CD4-positive, alpha-beta memory T cell (primary cell): ENCODE measurements at regions not wholly inside any gene's neighbourhood (a gene's known extent, or its start where the extent isn't known, plus 50 kb on each side); places are given as distances from the start of the nearest gene placed in this dataset.

Experiments used
- CTCF ChIA-PET: fragments of 350-600 bp; sonication (Branson Sonifier 250); formaldehyde crosslinking; loops from one replicate; lab custom pipeline; 2021; ENCODE audit warnings: inconsistent platforms; ENCODE audit not compliant: partially characterized antibody; lab: Charles Lee
- POLR2A ChIA-PET: fragments of 350-600 bp; sonication (Branson Sonifier 250); formaldehyde crosslinking; loops from one replicate; lab custom pipeline; 2021; ENCODE audit not compliant: partially characterized antibody; lab: Charles Lee
- DNase-seq, 5 donors: peaks; one replicate each; pipeline versions ENCODE4 v3.0.0 to v3.0.0-alpha.2; 2020 to 2022; ENCODE audit warnings: mixed read lengths in 1 of 5
- H3K27ac ChIP-seq: one replicate; pipeline ENCODE4 v1.7.0; 2013; ENCODE audit warnings: low read depth, low read length
- H3K27me3 ChIP-seq: 2 replicates; pipeline ENCODE4 v1.7.0; 2013; ENCODE audit warnings: mild to moderate bottlenecking, low read length, moderate library complexity; ENCODE audit not compliant: insufficient read depth
- H3K36me3 ChIP-seq: 2 replicates; pipeline ENCODE4 v1.7.0; 2013; ENCODE audit warnings: mild to moderate bottlenecking, low read length, moderate library complexity; ENCODE audit not compliant: insufficient read depth
- H3K4me1 ChIP-seq: 2 replicates; pipeline ENCODE4 v1.7.0; 2013; ENCODE audit warnings: mild to moderate bottlenecking, low read length, moderate library complexity; ENCODE audit not compliant: insufficient read depth
- H3K4me3 ChIP-seq, 2 donors: one replicate each; pipeline ENCODE4 v1.7.0; 2013; ENCODE audit warnings: low read length in 2 of 2, mild to moderate bottlenecking in 1 of 2
- H3K9me3 ChIP-seq, 2 donors: one replicate each; pipeline ENCODE4 v1.7.0; 2013; ENCODE audit warnings: low read length in 2 of 2, control low read depth in 1 of 2; ENCODE audit not compliant: control insufficient read depth in 1 of 2
- H3K27ac Mint-ChIP-seq, 7 donors: one replicate each; pipeline ENCODE4 v1.8.0; 2020 to 2021; ENCODE audit warnings: mixed read lengths in 7 of 7, mild to moderate bottlenecking in 6 of 7, inconsistent platforms in 3 of 7, moderate library complexity in 3 of 7
- H3K27me3 Mint-ChIP-seq, 2 donors: one replicate each; pipeline ENCODE4 v1.8.0; 2020 to 2021; ENCODE audit warnings: mixed read lengths in 2 of 2
- H3K36me3 Mint-ChIP-seq, 2 donors: one replicate each; pipeline ENCODE4 v1.8.0; 2020 to 2021; ENCODE audit warnings: mixed read lengths in 2 of 2, inconsistent platforms in 1 of 2, mild to moderate bottlenecking in 1 of 2
- H3K4me1 Mint-ChIP-seq, 4 donors: one replicate each; pipeline ENCODE4 v1.8.0; 2020 to 2021; ENCODE audit warnings: mixed read lengths in 4 of 4, mild to moderate bottlenecking in 1 of 4
- H3K4me3 Mint-ChIP-seq, 8 donors: one replicate each; pipeline ENCODE4 v1.8.0; 2020 to 2021; ENCODE audit warnings: mixed read lengths in 8 of 8, mild to moderate bottlenecking in 7 of 8, moderate library complexity in 6 of 8, inconsistent platforms in 3 of 8
- H3K9me3 Mint-ChIP-seq, 8 donors: one replicate each; pipeline ENCODE4 v1.8.0; 2020 to 2021; ENCODE audit warnings: mixed read lengths in 8 of 8, mild to moderate bottlenecking in 5 of 8, inconsistent platforms in 3 of 8, moderate library complexity in 1 of 8
- intact Hi-C: fragments of 100-400 bp; cut with micrococcal nuclease; formaldehyde crosslinking; loops from one replicate; pipeline ENCODE4 v1.15.1; 2023

- H3K36me3 ChIP-seq: no peaks in the 10 kb centered on the region
- peaks cover 0 to 4% (median 0%) of the 10 kb centered on the region in 8 donors for H3K9me3 Mint-ChIP-seq
- no peaks in the 10 kb centered on the region for H3K27me3 ChIP-seq
- H3K9me3 ChIP-seq: no peaks in the 10 kb centered on the region
- H3K4me3 Mint-ChIP-seq: no peak overlapping the region
- ChIA-PET POLR2A (no interaction called here), CTCF (no interaction called here)
- H3K4me1 ChIP-seq: no peaks in the 10 kb centered on the region
- intact Hi-C loops: no loop called here
- H3K27ac Mint-ChIP-seq: no peak overlapping the region
- no peaks in the 10 kb centered on the region for H3K4me1 Mint-ChIP-seq
- no peak overlapping the region for H3K4me3 ChIP-seq
- H3K27me3 Mint-ChIP-seq: no peaks in the 10 kb centered on the region
- no peaks in the 10 kb centered on the region for H3K36me3 Mint-ChIP-seq
- no peak for DNase-seq
- no peak overlapping the region for H3K27ac ChIP-seq
Measured at GRCh38 chr9:103444176-103444575, 449.0 kb downstream of the CYLC2 start.

- no peaks in the 10 kb centered on the region for H3K9me3 ChIP-seq
- Mint-ChIP-seq H3K4me1 (no peaks in the 10 kb centered on the region), H3K36me3 (no peaks in the 10 kb centered on the region), H3K27me3 (no peaks in the 10 kb centered on the region), H3K4me3 (no peak overlapping the region), H3K27ac (no peak overlapping the region), H3K9me3 (peaks cover 0 to 17% (median 6%) of the 10 kb centered on the region in 8 donors)
- no peak overlapping the region for H3K4me3 ChIP-seq
- DNase-seq: no peak
- H3K27ac ChIP-seq: no peak overlapping the region
- no peaks in the 10 kb centered on the region for H3K4me1 ChIP-seq
- POLR2A ChIA-PET: no interaction called here
- CTCF ChIA-PET: no interaction called here
- intact Hi-C loops: no loop called here
- H3K27me3 ChIP-seq: no peaks in the 10 kb centered on the region
- H3K36me3 ChIP-seq: no peaks in the 10 kb centered on the region
Measured at GRCh38 chr9:103458826-103459225, 463.7 kb downstream of the CYLC2 start.

DNA sequence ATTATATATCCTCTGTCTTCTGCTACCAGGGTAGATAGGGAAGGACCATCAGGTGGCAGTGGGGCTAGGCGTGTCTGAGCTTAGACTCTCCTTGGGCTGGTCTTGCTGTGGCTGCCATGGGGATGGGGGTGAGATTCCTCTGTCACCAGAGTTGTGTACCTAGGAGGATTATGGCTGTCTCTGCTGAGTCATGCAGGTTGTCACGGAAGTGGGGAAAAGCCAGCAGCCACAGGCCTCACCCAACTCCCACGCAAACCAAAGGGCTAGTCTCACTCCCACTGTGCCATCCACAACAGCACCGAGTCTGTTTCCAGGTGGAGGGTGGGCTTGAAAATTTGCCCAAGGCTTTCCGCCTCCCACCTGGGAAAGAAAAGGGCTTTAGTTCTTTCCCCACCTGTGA is 476.1 kb downstream of the CYLC2 start:
- H3K36me3 Mint-ChIP-seq: no peaks in the 10 kb centered on the region

DNA sequence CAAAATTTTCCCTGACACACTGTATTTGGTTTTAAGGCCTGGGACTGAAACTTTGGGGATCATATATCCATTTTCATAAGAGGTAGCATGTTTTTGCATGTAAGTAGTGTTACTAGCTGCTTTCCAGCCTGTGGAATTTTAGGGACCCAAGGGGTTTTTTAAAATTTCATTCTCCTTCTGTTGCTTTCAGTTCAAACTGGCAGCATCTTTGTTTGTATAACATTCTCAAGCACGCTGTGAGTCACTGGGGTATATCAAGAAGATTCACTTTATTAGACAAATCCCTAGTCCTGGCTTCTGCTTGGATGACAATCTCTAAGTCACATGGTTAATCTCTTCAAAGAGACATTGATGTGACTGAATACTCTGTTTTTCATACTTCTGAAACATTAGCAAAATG is 479.0 kb downstream of the CYLC2 start:
- no peak for DNase-seq
- Histone ChIP-seq H3K4me1 (no peaks in the 10 kb centered on the region), H3K36me3 (no peaks in the 10 kb centered on the region), H3K27ac (no peak overlapping the region), H3K9me3 (no peaks in the 10 kb centered on the region), H3K4me3 (no peak overlapping the region), H3K27me3 (no peaks in the 10 kb centered on the region)
- CTCF ChIA-PET: no interaction called here
- Mint-ChIP-seq H3K27me3 (no peaks in the 10 kb centered on the region), H3K36me3 (no peaks in the 10 kb centered on the region), H3K4me1 (no peaks in the 10 kb centered on the region), H3K4me3 (no peak overlapping the region), H3K27ac (no peak overlapping the region), H3K9me3 (peaks cover 0 to 20% (median 5%) of the 10 kb centered on the region in 8 donors)
- POLR2A ChIA-PET: no interaction called here
- intact Hi-C loops: no loop called here

More for the DNA sequence above, 476.1 kb downstream of the CYLC2 start:
- Histone ChIP-seq H3K4me1 (no peaks in the 10 kb centered on the region), H3K9me3 (no peaks in the 10 kb centered on the region), H3K27me3 (no peaks in the 10 kb centered on the region), H3K4me3 (no peak overlapping the region), H3K36me3 (no peaks in the 10 kb centered on the region), H3K27ac (no peak overlapping the region)
- H3K9me3 Mint-ChIP-seq: peaks cover 0 to 19% (median 4%) of the 10 kb centered on the region in 8 donors
- intact Hi-C loops: no loop called here
- ChIA-PET CTCF (no interaction called here), POLR2A (no interaction called here)
- no peak overlapping the region for H3K27ac Mint-ChIP-seq
- no peaks in the 10 kb centered on the region for H3K27me3 Mint-ChIP-seq
- no peak for DNase-seq
- H3K4me1 Mint-ChIP-seq: no peaks in the 10 kb centered on the region
- H3K4me3 Mint-ChIP-seq: no peak overlapping the region

DNA sequence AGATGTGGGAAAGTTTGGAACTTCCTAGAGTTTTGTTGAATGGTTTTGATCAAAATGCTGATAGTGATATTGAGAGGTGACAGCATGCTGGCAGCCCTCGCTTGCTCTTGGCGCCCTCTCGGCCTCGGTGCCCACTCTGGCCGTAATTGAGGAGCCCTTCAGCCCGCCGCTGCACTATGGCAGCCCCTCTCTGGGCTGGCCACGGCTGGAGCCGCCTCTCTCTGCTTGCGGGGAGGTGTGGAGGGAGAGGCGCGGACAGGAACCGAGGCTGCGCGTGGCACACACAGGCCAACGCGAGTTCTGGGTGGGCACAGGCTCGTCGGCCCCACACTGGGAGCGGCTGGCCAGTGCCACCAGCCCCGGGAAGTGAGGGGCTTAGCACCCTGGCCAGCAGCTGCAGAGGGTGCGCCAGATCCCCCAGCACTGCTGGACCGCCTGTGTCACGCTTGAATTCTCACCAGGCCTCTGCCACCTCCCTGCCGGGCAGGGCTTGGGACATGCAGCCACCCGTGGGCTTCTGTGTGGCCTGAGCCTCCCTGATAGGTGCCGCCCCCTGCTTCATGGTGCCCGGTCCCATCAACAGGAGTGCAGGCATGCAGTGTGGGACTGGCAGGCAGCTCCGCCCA is 488.5 kb downstream of the CYLC2 start:
- no peak overlapping the region for H3K4me3 Mint-ChIP-seq
- no peak for DNase-seq
- no peaks in the 10 kb centered on the region for H3K36me3 ChIP-seq
- no peaks in the 10 kb centered on the region for H3K4me1 ChIP-seq
- no peak overlapping the region for H3K27ac ChIP-seq
- ChIA-PET CTCF (no interaction called here), POLR2A (no interaction called here)
- H3K27me3 ChIP-seq: no peaks in the 10 kb centered on the region
- H3K9me3 ChIP-seq: no peaks in the 10 kb centered on the region
- H3K4me3 ChIP-seq: no peak overlapping the region
- H3K27me3 Mint-ChIP-seq: no peaks in the 10 kb centered on the region
- no peaks in the 10 kb centered on the region for H3K36me3 Mint-ChIP-seq
- no peak overlapping the region for H3K27ac Mint-ChIP-seq
- H3K4me1 Mint-ChIP-seq: no peaks in the 10 kb centered on the region
- peaks cover 0 to 10% (median 4%) of the 10 kb centered on the region in 8 donors for H3K9me3 Mint-ChIP-seq
- intact Hi-C loops: no loop called here

DNA sequence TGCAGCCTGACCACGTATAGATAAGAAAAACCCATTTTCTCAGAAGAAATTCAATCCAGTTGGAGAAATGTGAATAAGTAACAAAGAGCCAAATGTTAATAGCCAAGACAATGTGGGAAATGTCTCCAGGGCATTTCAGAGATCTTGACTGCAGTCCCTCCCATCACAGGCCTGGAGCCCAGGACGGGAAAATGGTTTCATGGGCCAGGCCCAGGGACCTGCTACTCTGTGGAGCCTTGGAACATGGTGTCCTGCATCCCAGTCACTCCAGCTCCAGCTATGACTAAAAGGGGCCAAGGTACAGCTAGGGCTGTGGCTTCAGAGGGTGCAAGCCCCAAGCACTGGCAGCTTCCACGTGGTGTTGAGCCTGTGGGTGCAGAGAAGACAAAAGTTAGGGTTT is 490.0 kb downstream of the CYLC2 start:
- Mint-ChIP-seq H3K36me3 (no peaks in the 10 kb centered on the region), H3K4me1 (no peaks in the 10 kb centered on the region), H3K4me3 (no peak overlapping the region), H3K27me3 (no peaks in the 10 kb centered on the region), H3K9me3 (peaks cover 0 to 13% (median 4%) of the 10 kb centered on the region in 8 donors), H3K27ac (no peak overlapping the region)
- no peak overlapping the region for H3K4me3 ChIP-seq
- H3K27me3 ChIP-seq: no peaks in the 10 kb centered on the region
- intact Hi-C loops: no loop called here
- ChIA-PET CTCF (no interaction called here), POLR2A (no interaction called here)
- no peaks in the 10 kb centered on the region for H3K9me3 ChIP-seq
- no peak for DNase-seq
- no peaks in the 10 kb centered on the region for H3K4me1 ChIP-seq
- H3K36me3 ChIP-seq: no peaks in the 10 kb centered on the region
- no peak overlapping the region for H3K27ac ChIP-seq

DNA sequence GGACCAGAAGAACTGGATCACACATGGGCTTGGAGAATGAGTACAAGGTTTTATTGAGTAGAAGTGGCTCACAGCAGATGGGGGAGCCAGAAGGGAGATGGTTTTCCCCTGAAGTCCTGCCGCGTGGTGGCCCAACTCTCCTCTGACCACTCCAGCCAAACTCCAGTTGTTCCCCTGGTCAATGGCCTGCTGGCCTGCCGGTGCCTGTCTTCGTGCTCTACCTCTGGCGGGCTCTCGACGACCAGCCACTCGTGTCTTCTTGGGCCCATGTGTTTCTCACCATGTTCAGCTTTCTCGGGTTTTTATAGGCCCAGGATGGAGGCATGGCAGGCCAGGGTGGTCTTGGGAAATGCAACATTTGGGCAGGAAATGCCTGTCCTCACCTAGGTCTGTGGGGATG is 519.6 kb downstream of the CYLC2 start:
- DNase-seq: no peak
- Histone ChIP-seq H3K4me3 (no peak overlapping the region), H3K9me3 (no peaks in the 10 kb centered on the region), H3K4me1 (no peaks in the 10 kb centered on the region), H3K36me3 (no peaks in the 10 kb centered on the region), H3K27me3 (no peaks in the 10 kb centered on the region), H3K27ac (no peak overlapping the region)
- Mint-ChIP-seq H3K4me1 (no peaks in the 10 kb centered on the region), H3K4me3 (no peak overlapping the region), H3K27ac (no peak overlapping the region), H3K27me3 (no peaks in the 10 kb centered on the region), H3K36me3 (no peaks in the 10 kb centered on the region), H3K9me3 (peaks cover 0 to 5% (median 4%) of the 10 kb centered on the region in 8 donors)
- POLR2A ChIA-PET: no interaction called here
- intact Hi-C loops: no loop called here
- CTCF ChIA-PET: interaction anchor here (0.9 kb wide), 1 partner anchor 13 kb away, joined by 3 read pairs; no protein-coding TSS in a partner anchor

DNA sequence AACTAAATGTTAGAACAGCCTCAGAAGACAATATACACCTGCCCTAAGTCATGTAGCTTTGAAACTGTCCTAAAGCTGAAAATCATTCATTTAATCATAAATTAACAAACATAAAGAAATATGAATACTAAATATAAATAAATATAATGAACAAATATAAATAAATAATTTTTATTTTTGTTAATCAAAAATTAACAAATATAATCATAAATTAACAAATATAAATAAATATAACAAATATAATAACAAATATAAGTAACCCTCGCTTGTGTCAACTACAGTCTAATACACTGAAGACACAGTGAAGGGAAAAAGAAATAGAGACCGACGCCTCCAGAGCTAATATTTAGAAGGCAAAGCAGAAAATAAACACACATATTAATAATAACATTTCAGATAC is 527.3 kb downstream of the CYLC2 start:
- H3K27ac ChIP-seq: no peak overlapping the region
- no peak overlapping the region for H3K4me3 ChIP-seq
- no peaks in the 10 kb centered on the region for H3K4me1 ChIP-seq
- ChIA-PET CTCF (no interaction called here), POLR2A (no interaction called here)
- H3K9me3 ChIP-seq: no peaks in the 10 kb centered on the region
- no peaks in the 10 kb centered on the region for H3K36me3 ChIP-seq
- no peaks in the 10 kb centered on the region for H3K27me3 ChIP-seq
- intact Hi-C loops: no loop called here
- no peak for DNase-seq
- Mint-ChIP-seq H3K27me3 (no peaks in the 10 kb centered on the region), H3K36me3 (no peaks in the 10 kb centered on the region), H3K4me3 (no peak overlapping the region), H3K9me3 (no peaks in the 10 kb centered on the region), H3K27ac (no peak overlapping the region), H3K4me1 (no peaks in the 10 kb centered on the region)
